ENCODE measurements at regions not wholly inside any gene's neighbourhood (a gene's known extent, or its start where the extent isn't known, plus 50 kb on each side); places are given as distances from the start of the nearest gene placed in this dataset.
"Not testable (repeated sequence)": the region's sequence is repeated elsewhere in the genome, so short reads cannot be mapped to it uniquely, and the experiment has no call there.

GRCh38 chr21:9046870-9047269, 1474.5 kb upstream of the TPTE start:
- TF ChIP-seq CTCF (IDR thresholded peaks at IDR 0.05); ZNF263 (CRISPR knock-in tag; IDR thresholded peaks at IDR 0.05; ENCODE audit: low read depth); USF2 (CRISPR knock-in tag; IDR thresholded peaks at IDR 0.05); TP53 (CRISPR knock-in tag; IDR thresholded peaks at IDR 0.05); CBFB (CRISPR knock-in tag; IDR thresholded peaks at IDR 0.05; ENCODE audit: low read depth): not testable (repeated sequence)
- TF ChIP-seq, protein P1, sequence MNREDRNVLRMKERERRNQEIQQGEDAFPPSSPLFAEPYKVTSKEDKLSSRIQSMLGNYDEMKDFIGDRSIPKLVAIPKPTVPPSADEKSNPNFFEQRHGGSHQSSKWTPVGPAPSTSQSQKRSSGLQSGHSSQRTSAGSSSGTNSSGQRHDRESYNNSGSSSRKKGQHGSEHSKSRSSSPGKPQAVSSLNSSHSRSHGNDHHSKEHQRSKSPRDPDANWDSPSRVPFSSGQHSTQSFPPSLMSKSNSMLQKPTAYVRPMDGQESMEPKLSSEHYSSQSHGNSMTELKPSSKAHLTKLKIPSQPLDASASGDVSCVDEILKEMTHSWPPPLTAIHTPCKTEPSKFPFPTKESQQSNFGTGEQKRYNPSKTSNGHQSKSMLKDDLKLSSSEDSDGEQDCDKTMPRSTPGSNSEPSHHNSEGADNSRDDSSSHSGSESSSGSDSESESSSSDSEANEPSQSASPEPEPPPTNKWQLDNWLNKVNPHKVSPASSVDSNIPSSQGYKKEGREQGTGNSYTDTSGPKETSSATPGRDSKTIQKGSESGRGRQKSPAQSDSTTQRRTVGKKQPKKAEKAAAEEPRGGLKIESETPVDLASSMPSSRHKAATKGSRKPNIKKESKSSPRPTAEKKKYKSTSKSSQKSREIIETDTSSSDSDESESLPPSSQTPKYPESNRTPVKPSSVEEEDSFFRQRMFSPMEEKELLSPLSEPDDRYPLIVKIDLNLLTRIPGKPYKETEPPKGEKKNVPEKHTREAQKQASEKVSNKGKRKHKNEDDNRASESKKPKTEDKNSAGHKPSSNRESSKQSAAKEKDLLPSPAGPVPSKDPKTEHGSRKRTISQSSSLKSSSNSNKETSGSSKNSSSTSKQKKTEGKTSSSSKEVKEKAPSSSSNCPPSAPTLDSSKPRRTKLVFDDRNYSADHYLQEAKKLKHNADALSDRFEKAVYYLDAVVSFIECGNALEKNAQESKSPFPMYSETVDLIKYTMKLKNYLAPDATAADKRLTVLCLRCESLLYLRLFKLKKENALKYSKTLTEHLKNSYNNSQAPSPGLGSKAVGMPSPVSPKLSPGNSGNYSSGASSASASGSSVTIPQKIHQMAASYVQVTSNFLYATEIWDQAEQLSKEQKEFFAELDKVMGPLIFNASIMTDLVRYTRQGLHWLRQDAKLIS (CRISPR knock-in tag; IDR thresholded peaks at IDR 0.05; ENCODE audit: borderline replicate concordance): not testable (repeated sequence)

Measured in WTC11 (cell line).